Sigmoid colon (tissue), 4 donors: ENCODE measurements at regions not wholly inside any gene's neighbourhood (a gene's known extent, or its start where the extent isn't known, plus 50 kb on each side); places are given as distances from the start of the nearest gene placed in this dataset.

Experiments
- CTCF ChIP-seq, 4 experiments: fragments of 450-650 bp in 3 of 4; fragments of 200-600 bp in 1 of 4; IDR thresholded peaks; one replicate each; pipeline ENCODE4 v1.5.1; 2016 to 2019; ENCODE audit warnings: antibody characterized with exemption in 4 of 4, mild to moderate bottlenecking in 3 of 4, moderate library complexity in 2 of 4
- EP300 ChIP-seq, 4 donors: sonication (generic); formaldehyde crosslinking; IDR thresholded peaks; one replicate each; pipeline ENCODE4 v1.6.1; 2017; ENCODE audit warnings: antibody characterized with exemption in 4 of 4
- POLR2A ChIP-seq, 2 donors: fragments of 450-650 bp; IDR thresholded peaks; one replicate each; pipeline ENCODE4 v1.6.1; 2016; ENCODE audit warnings: antibody characterized with exemption in 2 of 2, mild to moderate bottlenecking in 2 of 2, moderate library complexity in 2 of 2
- POLR2AphosphoS5 ChIP-seq, 4 donors: sonication (generic); formaldehyde crosslinking; IDR thresholded peaks; one replicate each; pipeline ENCODE4 v1.6.1; 2017; ENCODE audit warnings: antibody characterized with exemption in 4 of 4

- TF ChIP-seq EP300 (IDR thresholded peaks at IDR 0.05), result no peak
- TF ChIP-seq CTCF (IDR thresholded peaks at IDR 0.05), result no peak
- TF ChIP-seq POLR2A (IDR thresholded peaks at IDR 0.05), result no peak
- no peak for TF ChIP-seq POLR2AphosphoS5 (IDR thresholded peaks at IDR 0.05)
Measured at GRCh38 chr10:28798428-28798955, 121.2 kb downstream of the BAMBI start.
